Neural cell (in vitro differentiated cells): ENCODE measurements at regions not wholly inside any gene's neighbourhood (a gene's known extent, or its start where the extent isn't known, plus 50 kb on each side); places are given as distances from the start of the nearest gene placed in this dataset.

Source experiments
- H2AFZ ChIP-seq: fragments of 200-600, 300-800 bp; sonication (generic), shearing (Covaris generic); 2 replicates; pipeline ENCODE4 v1.6.0; 2014; ENCODE audit warnings: low read depth, mild to moderate bottlenecking, antibody characterized with exemption, low read length, moderate library complexity
- H3F3A ChIP-seq: fragments of 200-600 bp; shearing (Covaris generic); 2 replicates; pipeline ENCODE4 v1.6.1; 2016; ENCODE audit warnings: mild to moderate bottlenecking, moderate library complexity, mixed read lengths, antibody characterized with exemption, low read length; ENCODE audit not compliant: insufficient read depth, poor library complexity, severe bottlenecking
- H3K27ac ChIP-seq: fragments of 200-600, 300-800 bp; sonication (generic), shearing (Covaris generic); 2 replicates; pipeline ENCODE4 v1.5.1; 2014; ENCODE audit warnings: mild to moderate bottlenecking, low read length, moderate library complexity
- H3K27me3 ChIP-seq: fragments of 300-800, 200-600 bp; sonication (generic), shearing (Covaris generic); 2 replicates; pipeline ENCODE4 v1.6.0; 2014; ENCODE audit warnings: mild to moderate bottlenecking, low read depth, low read length, moderate library complexity; ENCODE audit not compliant: insufficient read depth
- H3K36me3 ChIP-seq: fragments of 300-800, 200-600 bp; sonication (generic), shearing (Covaris generic); 2 replicates; pipeline ENCODE4 v1.5.1; 2014; ENCODE audit warnings: mild to moderate bottlenecking, antibody characterized with exemption, low read length, moderate library complexity; ENCODE audit not compliant: insufficient read depth
- H3K4me2 ChIP-seq: fragments of 300-800, 200-600 bp; sonication (generic), shearing (Covaris generic); 2 replicates; pipeline ENCODE4 v1.6.0; 2014; ENCODE audit warnings: mild to moderate bottlenecking, low read length
- H3K4me3 ChIP-seq: fragments of 300-800, 200-600 bp; sonication (generic), shearing (Covaris generic); 2 replicates; pipeline ENCODE4 v1.5.1; 2014; ENCODE audit warnings: mild to moderate bottlenecking, low read length, moderate library complexity
- H3K79me2 ChIP-seq: fragments of 200-600 bp; shearing (Covaris generic); replicated peaks from 2 replicates; pipeline ENCODE4 v1.6.0; 2014; ENCODE audit warnings: mild to moderate bottlenecking, low read length, moderate library complexity; ENCODE audit not compliant: insufficient read depth
- H3K9ac ChIP-seq: fragments of 300-800, 200-600 bp; sonication (generic), shearing (Covaris generic); 2 replicates; pipeline ENCODE4 v1.6.1; 2016; ENCODE audit warnings: mild to moderate bottlenecking, low read length, mixed read lengths
- H3K9me2 ChIP-seq: fragments of 200-600 bp; shearing (Covaris generic); 2 replicates; pipeline ENCODE4 v1.6.1; 2016; ENCODE audit warnings: mild to moderate bottlenecking, low read length, mixed read lengths; ENCODE audit not compliant: insufficient read depth
- H3K9me3 ChIP-seq: fragments of 200-600, 300-800 bp; sonication (generic), shearing (Covaris generic); 2 replicates; pipeline ENCODE4 v1.6.1; 2016; ENCODE audit warnings: mild to moderate bottlenecking, mixed run types, low read length, moderate library complexity, mixed read lengths
- H4K20me1 ChIP-seq: fragments of 200-600 bp; shearing (Covaris generic); 2 replicates; pipeline ENCODE4 v1.6.1; 2016; ENCODE audit warnings: mild to moderate bottlenecking, mixed run types; ENCODE audit not compliant: insufficient read depth
- CTCF ChIP-seq: fragments of 450-650 bp; IDR thresholded peaks from 2 replicates; pipeline ENCODE4 v1.5.1; 2014; ENCODE audit warnings: antibody characterized with exemption, mild to moderate bottlenecking, moderate library complexity; ENCODE audit not compliant: poor library complexity, severe bottlenecking
- EP300 ChIP-seq: fragments of 450-650 bp; conservative IDR thresholded peaks from 2 replicates; pipeline ENCODE4 v1.6.1; 2014; ENCODE audit warnings: antibody characterized with exemption, mild to moderate bottlenecking, moderate library complexity; ENCODE audit not compliant: poor library complexity, severe bottlenecking
- EZH2 ChIP-seq: fragments of 200-600, 300-800 bp; shearing (Covaris generic), sonication (generic); IDR thresholded peaks from 2 replicates; pipeline ENCODE4 v1.6.1; 2014; ENCODE audit warnings: antibody characterized with exemption, low read length, borderline replicate concordance, mild to moderate bottlenecking; ENCODE audit not compliant: insufficient read depth, poor library complexity, severe bottlenecking
- MXI1 ChIP-seq: fragments of 450-650 bp; conservative IDR thresholded peaks from 2 replicates; pipeline ENCODE4 v1.6.1; 2014; ENCODE audit warnings: antibody characterized with exemption, mild to moderate bottlenecking; ENCODE audit not compliant: poor library complexity, severe bottlenecking
- POLR2AphosphoS5 ChIP-seq: IDR thresholded peaks from 2 replicates; pipeline ENCODE4 v1.6.1; 2012
- RAD21 ChIP-seq: fragments of 450-650 bp; conservative IDR thresholded peaks from 2 replicates; pipeline ENCODE4 v1.6.1; 2014; ENCODE audit warnings: antibody characterized with exemption, mild to moderate bottlenecking, moderate library complexity
- SMC3 ChIP-seq: fragments of 450-650 bp; conservative IDR thresholded peaks from 2 replicates; pipeline ENCODE4 v1.6.1; 2014; ENCODE audit warnings: antibody characterized with exemption, mild to moderate bottlenecking, moderate library complexity; ENCODE audit not compliant: poor library complexity
- TAF1 ChIP-seq: IDR thresholded peaks from 2 replicates; pipeline ENCODE4 v1.6.1; 2012; ENCODE audit warnings: low read depth
- TF ChIP-seq, protein P1 (sequence below): IDR thresholded peaks from 2 replicates; pipeline ENCODE4 v1.6.1; 2012; ENCODE audit warnings: borderline replicate concordance

DNA sequence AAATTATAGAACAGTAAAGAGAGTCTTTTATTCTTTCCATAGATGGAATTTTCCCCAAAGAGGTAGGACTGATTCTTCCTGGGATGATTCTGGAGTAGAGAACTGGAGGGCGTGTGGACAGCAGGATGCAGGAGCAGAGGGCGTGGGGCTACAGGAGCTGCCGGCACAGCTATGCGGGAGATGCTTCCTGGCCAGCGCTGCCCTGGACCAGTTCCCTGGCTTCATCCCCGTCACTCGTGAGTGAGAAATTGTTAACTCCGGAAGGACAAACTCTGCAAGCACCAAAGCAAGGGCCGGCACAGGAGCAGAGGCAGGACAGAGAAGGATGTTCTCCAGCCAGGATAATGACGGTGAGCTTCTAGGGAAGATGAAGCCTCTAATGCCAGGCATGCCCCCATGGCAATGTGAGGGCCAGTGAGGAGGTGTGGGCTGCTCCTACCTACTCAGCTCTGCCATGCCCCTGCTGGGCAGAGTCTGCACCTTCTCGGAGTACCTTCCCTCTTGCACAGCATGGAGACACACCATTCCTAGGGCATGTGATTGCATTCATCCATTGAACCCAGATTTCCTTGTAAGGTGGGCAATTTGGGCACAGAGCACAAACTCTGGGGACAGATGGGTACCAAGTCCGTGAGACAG is 760.9 kb upstream of the IGFBP3 start:
- Histone ChIP-seq H3K27ac (no peak overlapping the region), H4K20me1 (no peaks in the 10 kb centered on the region), H3K4me2 (no peak overlapping the region), H3K79me2 (no peaks in the 10 kb centered on the region), H3K36me3 (no peaks in the 10 kb centered on the region), H3K9me2 (no peaks in the 10 kb centered on the region), H3K9ac (no peak overlapping the region), H3K4me3 (no peak overlapping the region), H3F3A (no peaks in the 10 kb centered on the region), H3K9me3 (no peaks in the 10 kb centered on the region), H2AFZ (no peak overlapping the region), H3K27me3 (no peaks in the 10 kb centered on the region)
- TF ChIP-seq EP300 (no peak), EZH2 (no peak)

- no peak overlapping the region for H2AFZ ChIP-seq
- H4K20me1 ChIP-seq, result no peaks in the 10 kb centered on the region
- no peaks in the 10 kb centered on the region for H3K9me3 ChIP-seq
Measured at GRCh38 chr7:46680147-46680546, 759.1 kb upstream of the IGFBP3 start.

More at GRCh38 chr7:46680147-46680546, 759.1 kb upstream of the IGFBP3 start:
- no peaks in the 10 kb centered on the region for H3K36me3 ChIP-seq
- TF ChIP-seq RAD21, result no peak
- no peak for TF ChIP-seq EP300
- no peak for TF ChIP-seq SMC3
- no peak for TF ChIP-seq CTCF
- no peak for TF ChIP-seq EZH2
- no peak for TF ChIP-seq POLR2AphosphoS5
- TF ChIP-seq TAF1, result no peak
- no peak for TF ChIP-seq MXI1
- TF ChIP-seq, protein P1, sequence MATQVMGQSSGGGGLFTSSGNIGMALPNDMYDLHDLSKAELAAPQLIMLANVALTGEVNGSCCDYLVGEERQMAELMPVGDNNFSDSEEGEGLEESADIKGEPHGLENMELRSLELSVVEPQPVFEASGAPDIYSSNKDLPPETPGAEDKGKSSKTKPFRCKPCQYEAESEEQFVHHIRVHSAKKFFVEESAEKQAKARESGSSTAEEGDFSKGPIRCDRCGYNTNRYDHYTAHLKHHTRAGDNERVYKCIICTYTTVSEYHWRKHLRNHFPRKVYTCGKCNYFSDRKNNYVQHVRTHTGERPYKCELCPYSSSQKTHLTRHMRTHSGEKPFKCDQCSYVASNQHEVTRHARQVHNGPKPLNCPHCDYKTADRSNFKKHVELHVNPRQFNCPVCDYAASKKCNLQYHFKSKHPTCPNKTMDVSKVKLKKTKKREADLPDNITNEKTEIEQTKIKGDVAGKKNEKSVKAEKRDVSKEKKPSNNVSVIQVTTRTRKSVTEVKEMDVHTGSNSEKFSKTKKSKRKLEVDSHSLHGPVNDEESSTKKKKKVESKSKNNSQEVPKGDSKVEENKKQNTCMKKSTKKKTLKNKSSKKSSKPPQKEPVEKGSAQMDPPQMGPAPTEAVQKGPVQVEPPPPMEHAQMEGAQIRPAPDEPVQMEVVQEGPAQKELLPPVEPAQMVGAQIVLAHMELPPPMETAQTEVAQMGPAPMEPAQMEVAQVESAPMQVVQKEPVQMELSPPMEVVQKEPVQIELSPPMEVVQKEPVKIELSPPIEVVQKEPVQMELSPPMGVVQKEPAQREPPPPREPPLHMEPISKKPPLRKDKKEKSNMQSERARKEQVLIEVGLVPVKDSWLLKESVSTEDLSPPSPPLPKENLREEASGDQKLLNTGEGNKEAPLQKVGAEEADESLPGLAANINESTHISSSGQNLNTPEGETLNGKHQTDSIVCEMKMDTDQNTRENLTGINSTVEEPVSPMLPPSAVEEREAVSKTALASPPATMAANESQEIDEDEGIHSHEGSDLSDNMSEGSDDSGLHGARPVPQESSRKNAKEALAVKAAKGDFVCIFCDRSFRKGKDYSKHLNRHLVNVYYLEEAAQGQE, result no peak
- no peak overlapping the region for H3K27ac ChIP-seq
- H3K27me3 ChIP-seq, result no peaks in the 10 kb centered on the region
- H3K9ac ChIP-seq, result no peak overlapping the region
- no peak overlapping the region for H3K4me3 ChIP-seq
- H3K9me2 ChIP-seq, result no peaks in the 10 kb centered on the region
- H3K4me2 ChIP-seq, result no peak overlapping the region
- no peaks in the 10 kb centered on the region for H3F3A ChIP-seq
- no peaks in the 10 kb centered on the region for H3K79me2 ChIP-seq
